ENCODE measurements at regions not wholly inside any gene's neighbourhood (a gene's known extent, or its start where the extent isn't known, plus 50 kb on each side); places are given as distances from the start of the nearest gene placed in this dataset.

DNA sequence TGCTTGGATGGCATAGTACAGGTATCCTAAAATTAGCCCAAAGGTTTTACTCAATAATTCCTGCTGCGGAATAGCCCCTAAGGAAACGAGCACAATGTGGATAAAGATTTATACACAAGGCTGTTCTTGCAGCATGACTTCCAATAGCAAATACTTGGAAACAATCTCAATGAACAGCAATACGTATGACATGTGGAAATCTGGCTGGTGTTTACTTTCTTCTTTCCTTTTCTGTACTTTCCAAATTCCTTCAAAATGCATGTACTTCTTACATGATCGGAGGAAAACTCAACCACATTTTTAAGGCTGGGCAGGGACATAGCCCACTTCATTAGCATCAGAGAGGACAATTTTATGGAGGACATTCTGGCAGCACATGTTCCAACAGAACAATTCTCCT lies 86.6 kb downstream of the C16orf95 start:
- no peak overlapping the region for H3K27ac ChIP-seq (ENCODE audit: insufficient read depth, low read length)
- H3K4me3 ChIP-seq (replicated peaks in 1 of 4; ENCODE audit: control extremely low read depth in 1 of 4, insufficient read depth in 1 of 4, low read depth in 3 of 4, low read length in 4 of 4), result no peak overlapping the region
- H3K9me3 ChIP-seq (ENCODE audit: control insufficient read depth, insufficient read depth, low read depth, low read length), result no peaks in the 10 kb centered on the region
- H3K4me1 ChIP-seq (ENCODE audit: control insufficient read depth, extremely low read depth, insufficient read depth, low read length), result peaks cover 12% of the 10 kb centered on the region
- no peak overlapping the region for H2AFZ ChIP-seq (ENCODE audit: low read length)
- H3K9ac ChIP-seq (ENCODE audit: insufficient read depth, low read length), result no peak overlapping the region
- TF ChIP-seq EZH2 (IDR thresholded peaks at IDR 0.05; ENCODE audit: low read length, missing control alignments), result no peak
- TF ChIP-seq, protein P1, sequence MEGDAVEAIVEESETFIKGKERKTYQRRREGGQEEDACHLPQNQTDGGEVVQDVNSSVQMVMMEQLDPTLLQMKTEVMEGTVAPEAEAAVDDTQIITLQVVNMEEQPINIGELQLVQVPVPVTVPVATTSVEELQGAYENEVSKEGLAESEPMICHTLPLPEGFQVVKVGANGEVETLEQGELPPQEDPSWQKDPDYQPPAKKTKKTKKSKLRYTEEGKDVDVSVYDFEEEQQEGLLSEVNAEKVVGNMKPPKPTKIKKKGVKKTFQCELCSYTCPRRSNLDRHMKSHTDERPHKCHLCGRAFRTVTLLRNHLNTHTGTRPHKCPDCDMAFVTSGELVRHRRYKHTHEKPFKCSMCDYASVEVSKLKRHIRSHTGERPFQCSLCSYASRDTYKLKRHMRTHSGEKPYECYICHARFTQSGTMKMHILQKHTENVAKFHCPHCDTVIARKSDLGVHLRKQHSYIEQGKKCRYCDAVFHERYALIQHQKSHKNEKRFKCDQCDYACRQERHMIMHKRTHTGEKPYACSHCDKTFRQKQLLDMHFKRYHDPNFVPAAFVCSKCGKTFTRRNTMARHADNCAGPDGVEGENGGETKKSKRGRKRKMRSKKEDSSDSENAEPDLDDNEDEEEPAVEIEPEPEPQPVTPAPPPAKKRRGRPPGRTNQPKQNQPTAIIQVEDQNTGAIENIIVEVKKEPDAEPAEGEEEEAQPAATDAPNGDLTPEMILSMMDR (conservative IDR thresholded peaks at IDR 0.05 in 1 of 2, IDR thresholded peaks at IDR 0.05 in 1 of 2; ENCODE audit: low read depth in 1 of 2, low read length in 2 of 2), result no peak
- H3K36me3 ChIP-seq (ENCODE audit: control insufficient read depth, insufficient read depth, low read length), result no peaks in the 10 kb centered on the region
- DNase-seq (ENCODE audit: low read depth in 2 of 2), result no peak
- no peaks in the 10 kb centered on the region for H4K20me1 ChIP-seq (ENCODE audit: control insufficient read depth, extremely low read depth, insufficient read depth, low read length)
- H3K4me2 ChIP-seq (ENCODE audit: extremely low read depth, insufficient read depth, low read length), result no peak overlapping the region
- peaks cover 3% of the 10 kb centered on the region for H3K27me3 ChIP-seq (ENCODE audit: control insufficient read depth, insufficient read depth, low read length)
- H3K79me2 ChIP-seq (ENCODE audit: control insufficient read depth, insufficient read depth, low read length), result no peaks in the 10 kb centered on the region

DNA sequence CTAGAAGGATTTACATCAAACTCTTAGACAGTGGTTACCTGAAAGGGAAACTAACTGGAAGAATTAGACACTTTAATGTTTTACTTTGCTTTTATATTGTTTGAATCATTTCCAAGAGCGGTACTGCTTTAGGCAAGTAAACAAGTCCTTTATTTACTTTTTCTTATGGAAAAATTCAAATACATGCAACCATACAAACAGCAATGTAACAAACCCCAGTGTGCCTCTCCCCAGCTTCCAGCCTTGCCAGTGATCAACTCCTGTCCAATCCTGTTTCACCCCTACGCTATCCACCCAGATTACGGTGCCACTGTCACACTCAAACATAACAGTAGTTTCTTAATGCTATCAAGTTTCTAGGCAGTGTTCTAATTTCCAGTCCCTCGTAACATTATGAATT lies 85.9 kb downstream of the C16orf95 start:
- H4K20me1 ChIP-seq (ENCODE audit: control insufficient read depth, extremely low read depth, insufficient read depth, low read length), result no peaks in the 10 kb centered on the region
- no peak overlapping the region for H3K27ac ChIP-seq (ENCODE audit: insufficient read depth, low read length)
- TF ChIP-seq, protein P1 (conservative IDR thresholded peaks at IDR 0.05 in 1 of 2, IDR thresholded peaks at IDR 0.05 in 1 of 2; ENCODE audit: low read depth in 1 of 2, low read length in 2 of 2), result no peak
- TF ChIP-seq EZH2 (IDR thresholded peaks at IDR 0.05; ENCODE audit: low read length, missing control alignments), result no peak
- DNase-seq (ENCODE audit: low read depth in 2 of 2), result no peak
- H3K27me3 ChIP-seq (ENCODE audit: control insufficient read depth, insufficient read depth, low read length), result peaks cover 3% of the 10 kb centered on the region
- no peaks in the 10 kb centered on the region for H3K9me3 ChIP-seq (ENCODE audit: control insufficient read depth, insufficient read depth, low read depth, low read length)
- no peaks in the 10 kb centered on the region for H3K79me2 ChIP-seq (ENCODE audit: control insufficient read depth, insufficient read depth, low read length)
- H3K36me3 ChIP-seq (ENCODE audit: control insufficient read depth, insufficient read depth, low read length), result no peaks in the 10 kb centered on the region
- H2AFZ ChIP-seq (ENCODE audit: low read length), result no peak overlapping the region
- no peak overlapping the region for H3K4me2 ChIP-seq (ENCODE audit: extremely low read depth, insufficient read depth, low read length)
- no peak overlapping the region for H3K4me3 ChIP-seq (replicated peaks in 1 of 4; ENCODE audit: control extremely low read depth in 1 of 4, insufficient read depth in 1 of 4, low read depth in 3 of 4, low read length in 4 of 4)
- peaks cover 12% of the 10 kb centered on the region for H3K4me1 ChIP-seq (ENCODE audit: control insufficient read depth, extremely low read depth, insufficient read depth, low read length)
- H3K9ac ChIP-seq (ENCODE audit: insufficient read depth, low read length), result no peak overlapping the region

DNA sequence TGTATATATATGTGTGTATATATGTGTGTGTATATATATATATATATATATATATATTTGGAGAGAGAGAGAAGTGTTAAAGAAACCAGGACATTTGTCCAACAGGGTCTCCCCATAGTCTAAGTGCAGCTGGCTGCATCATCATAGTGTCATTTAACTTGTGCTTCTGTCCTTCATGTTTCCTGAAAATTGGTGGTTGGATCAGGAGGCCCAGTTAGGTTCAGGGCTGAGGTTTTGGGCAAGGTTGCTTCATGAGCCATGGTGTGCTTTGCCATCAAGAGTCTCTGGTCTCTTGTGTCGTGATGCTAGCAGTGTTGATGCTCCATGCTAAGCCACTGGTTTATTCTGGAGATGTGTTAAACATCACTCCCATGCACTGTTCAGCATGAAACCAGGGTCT lies 85.3 kb downstream of the C16orf95 start:
- H3K27me3 ChIP-seq (ENCODE audit: control insufficient read depth, insufficient read depth, low read length), result peaks cover 3% of the 10 kb centered on the region
- peaks cover 11% of the 10 kb centered on the region for H3K4me1 ChIP-seq (ENCODE audit: control insufficient read depth, extremely low read depth, insufficient read depth, low read length)
- no peak for TF ChIP-seq EZH2 (IDR thresholded peaks at IDR 0.05; ENCODE audit: low read length, missing control alignments)
- no peaks in the 10 kb centered on the region for H3K36me3 ChIP-seq (ENCODE audit: control insufficient read depth, insufficient read depth, low read length)
- H3K4me3 ChIP-seq (replicated peaks in 1 of 4; ENCODE audit: control extremely low read depth in 1 of 4, insufficient read depth in 1 of 4, low read depth in 3 of 4, low read length in 4 of 4), result no peak overlapping the region
- no peaks in the 10 kb centered on the region for H3K9me3 ChIP-seq (ENCODE audit: control insufficient read depth, insufficient read depth, low read depth, low read length)
- no peak overlapping the region for H3K4me2 ChIP-seq (ENCODE audit: extremely low read depth, insufficient read depth, low read length)
- DNase-seq (ENCODE audit: low read depth in 2 of 2), result no peak
- H3K27ac ChIP-seq (ENCODE audit: insufficient read depth, low read length), result no peak overlapping the region
- H2AFZ ChIP-seq (ENCODE audit: low read length), result no peak overlapping the region
- H4K20me1 ChIP-seq (ENCODE audit: control insufficient read depth, extremely low read depth, insufficient read depth, low read length), result no peaks in the 10 kb centered on the region
- no peaks in the 10 kb centered on the region for H3K79me2 ChIP-seq (ENCODE audit: control insufficient read depth, insufficient read depth, low read length)
- H3K9ac ChIP-seq (ENCODE audit: insufficient read depth, low read length), result no peak overlapping the region
